GM21381 (cell line): ENCODE measurements at regions not wholly inside any gene's neighbourhood (a gene's known extent, or its start where the extent isn't known, plus 50 kb on each side); places are given as distances from the start of the nearest gene placed in this dataset.
"Not testable (repeated sequence)": the region's sequence is repeated elsewhere in the genome, so short reads cannot be mapped to it uniquely, and the experiment has no call there.

Experiments
- ATAC-seq: cut with Tn5 transposase; IDR thresholded peaks from one replicate; pipeline ENCODE4 v1.9.1; 2021; ENCODE audit warnings: mild to moderate bottlenecking, moderate library complexity; ENCODE audit not compliant: unreplicated experiment

DNA sequence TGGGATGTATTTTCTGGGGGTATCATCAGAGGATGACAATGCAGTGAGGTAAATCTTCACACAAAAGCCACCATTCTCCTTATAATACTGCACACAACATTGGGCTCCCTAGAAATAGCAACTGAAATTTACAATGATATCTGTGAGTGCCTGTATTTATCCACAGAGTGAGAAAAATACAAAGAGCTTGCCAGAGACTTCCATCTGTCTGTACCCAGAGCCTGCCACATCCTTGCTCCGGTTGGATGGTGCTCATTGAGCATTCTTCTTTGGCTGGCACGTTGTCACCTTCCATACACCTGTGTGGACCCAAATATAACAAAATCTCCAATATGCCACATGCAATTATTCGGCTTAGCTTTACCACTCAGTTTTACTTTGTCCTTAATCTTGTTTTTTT is 189.5 kb upstream of the UFM1 start:
- ATAC-seq = no peak

DNA sequence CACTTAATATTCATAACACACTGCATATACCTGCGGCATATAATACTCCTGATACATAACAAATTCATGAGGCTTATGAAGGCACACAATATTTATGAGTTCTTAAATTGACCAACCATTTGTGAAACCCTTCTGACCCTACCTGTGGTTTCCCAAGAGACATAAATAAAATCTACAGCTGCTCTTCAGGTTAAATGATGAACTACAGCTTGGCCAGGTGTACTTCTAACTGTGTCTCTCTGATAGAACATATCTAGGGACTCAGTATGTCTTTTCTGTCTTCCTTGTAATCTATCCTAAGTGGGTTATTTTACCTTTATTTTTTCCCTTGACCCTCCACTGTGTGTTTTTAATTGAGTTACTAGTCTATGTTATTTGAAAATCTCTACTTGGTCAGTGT is 189.9 kb upstream of the UFM1 start:
- ATAC-seq = no peak

- ATAC-seq = no peak
These were observed 202.6 kb upstream of the UFM1 start for GRCh38 chr13:38147050-38147449.

DNA sequence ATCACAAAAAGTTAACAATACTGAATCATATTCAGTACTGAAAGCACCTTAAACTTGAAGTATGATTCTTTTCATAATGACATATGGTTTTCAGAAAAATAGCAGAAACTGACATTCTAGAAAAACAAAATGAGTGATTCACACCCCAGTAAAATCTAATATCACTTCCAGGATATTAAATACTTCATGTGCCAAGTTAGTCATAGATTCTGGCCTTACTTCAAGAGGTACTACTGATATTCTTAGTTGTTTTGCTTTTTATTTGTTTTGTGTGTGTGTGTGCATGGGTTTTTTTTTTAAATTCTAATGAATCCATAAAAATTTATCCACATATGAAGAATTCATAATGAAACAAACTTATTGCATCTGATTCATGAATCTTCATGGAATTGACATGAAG is 207.9 kb upstream of the UFM1 start:
- no peak for ATAC-seq

GRCh38 chr13:38135592-38135991 is 214.1 kb upstream of the UFM1 start:
- no peak for ATAC-seq

GRCh38 chr13:38121267-38121666 is 228.4 kb upstream of the UFM1 start:
- ATAC-seq = no peak

DNA sequence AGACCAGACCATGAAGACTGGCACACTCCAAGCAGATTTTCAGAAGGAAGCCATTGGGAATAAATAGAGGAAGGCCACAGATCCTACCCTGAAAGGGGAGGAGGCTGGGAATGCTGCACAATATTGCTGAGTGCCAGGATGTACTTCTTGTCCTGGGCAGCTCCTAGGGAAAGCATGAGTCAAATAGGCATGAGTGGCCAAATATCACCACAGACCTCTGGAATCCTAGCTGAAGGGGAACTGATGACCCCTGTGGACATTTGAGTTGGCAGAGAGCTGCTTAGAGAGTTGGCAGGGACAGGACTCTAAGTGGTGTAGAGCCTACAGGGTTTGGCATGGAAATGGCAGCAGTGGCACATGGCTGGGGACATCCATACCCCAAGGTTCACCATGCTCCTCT is 234.3 kb upstream of the TRPC4 start:
- ATAC-seq = no peak

DNA sequence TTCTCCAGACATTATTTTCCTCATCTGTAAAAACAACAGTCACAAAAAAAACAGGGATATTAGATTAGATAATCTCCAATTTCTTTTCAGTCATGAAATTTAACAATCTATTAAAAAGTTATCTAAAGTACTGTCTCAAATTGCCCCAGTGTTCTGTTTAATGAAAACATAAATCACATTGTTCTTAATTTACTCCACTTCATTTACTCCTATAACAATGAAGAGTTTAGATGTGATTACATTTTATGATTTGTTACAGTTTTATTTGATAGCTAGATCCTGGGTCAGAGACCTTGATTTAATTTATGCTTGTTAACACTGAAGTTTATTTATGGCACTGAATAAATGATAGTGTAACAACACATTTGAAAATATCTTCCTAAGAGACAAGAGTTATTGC is 230.2 kb upstream of the TRPC4 start:
- no peak for ATAC-seq

DNA sequence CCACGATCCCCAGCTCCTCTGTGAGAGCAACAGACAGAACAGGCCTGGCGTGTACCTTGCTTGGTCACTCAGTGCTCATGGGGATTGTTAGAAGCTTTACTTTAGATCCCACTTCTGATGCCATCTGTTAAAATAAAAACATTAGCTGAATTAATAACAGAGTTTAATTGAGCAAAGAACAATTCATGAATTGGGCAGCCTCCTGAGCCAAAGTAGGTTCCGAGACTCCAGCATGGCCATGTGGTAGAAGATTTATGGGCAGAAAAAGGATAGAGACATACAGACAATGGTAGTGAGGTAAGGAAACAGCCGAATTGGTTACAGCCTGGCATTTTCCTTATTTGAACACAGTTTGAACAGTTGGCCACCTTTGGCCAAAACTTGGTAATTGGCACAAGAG is 223.9 kb upstream of the TRPC4 start:
- ATAC-seq = no peak

DNA sequence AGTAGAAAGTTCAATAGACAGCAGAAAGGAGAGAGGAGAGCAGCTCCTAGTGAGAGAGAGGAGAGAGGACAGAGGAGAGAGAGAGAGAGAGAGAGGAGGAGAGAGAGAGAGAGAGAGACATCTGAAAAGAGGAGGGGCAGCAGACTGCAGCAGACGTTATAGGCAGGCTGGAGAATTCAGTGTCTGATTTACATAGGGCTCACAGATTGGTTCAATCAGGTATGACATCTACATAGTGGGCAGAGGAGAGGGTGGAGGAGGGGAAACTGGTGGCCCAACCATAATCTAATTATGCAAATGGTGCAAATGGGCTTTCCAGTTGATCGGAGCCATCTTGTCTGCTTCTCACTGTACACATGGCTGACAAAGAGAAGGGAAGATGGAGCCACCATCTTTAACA is 221.3 kb upstream of the TRPC4 start:
- no peak for ATAC-seq

- no peak for ATAC-seq
These were observed 217.1 kb upstream of the TRPC4 start for GRCh38 chr13:38086721-38087120.

- ATAC-seq = no peak
These were observed 216.4 kb upstream of the TRPC4 start for GRCh38 chr13:38086013-38086412.

GRCh38 chr13:38073931-38074330 is 204.4 kb upstream of the TRPC4 start:
- ATAC-seq = no peak

DNA sequence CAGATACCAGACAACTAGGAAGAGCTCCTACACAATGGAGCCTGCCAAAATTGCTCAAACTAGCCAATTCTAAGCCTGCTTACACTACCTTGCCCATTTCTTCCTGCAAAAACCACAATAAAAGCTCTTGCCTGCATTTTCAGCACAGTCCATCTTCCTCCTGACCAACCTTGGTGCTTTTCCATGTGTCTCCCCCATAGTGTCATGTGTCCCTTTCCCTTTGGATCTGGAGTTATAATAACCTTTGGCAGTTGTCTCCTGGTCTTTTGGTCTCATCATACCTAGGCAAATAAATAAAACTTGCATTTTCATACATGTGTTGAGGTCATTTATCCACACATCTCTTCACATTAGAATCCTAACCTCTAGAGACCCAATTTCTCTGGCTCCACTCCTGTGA is 203.1 kb upstream of the TRPC4 start:
- no peak for ATAC-seq

DNA sequence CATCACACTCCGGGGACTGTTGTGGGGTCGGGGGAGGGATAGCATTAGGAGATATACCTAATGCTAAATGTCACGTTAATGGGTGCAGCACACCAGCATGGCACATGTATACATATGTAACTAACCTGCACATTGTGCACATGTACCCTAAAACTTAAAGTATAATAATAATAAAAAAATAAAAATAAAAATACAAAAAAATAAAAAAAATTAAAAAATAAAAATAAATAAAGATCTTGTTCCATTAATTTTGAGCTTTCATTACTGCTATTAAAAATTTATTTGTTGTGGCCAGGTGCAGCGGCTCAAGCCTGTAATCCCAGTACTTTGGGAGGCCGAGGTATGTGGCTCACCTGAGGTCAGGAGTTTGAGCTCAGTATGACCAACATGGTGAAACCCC is 201.8 kb upstream of the TRPC4 start:
- not testable (repeated sequence) for ATAC-seq

DNA sequence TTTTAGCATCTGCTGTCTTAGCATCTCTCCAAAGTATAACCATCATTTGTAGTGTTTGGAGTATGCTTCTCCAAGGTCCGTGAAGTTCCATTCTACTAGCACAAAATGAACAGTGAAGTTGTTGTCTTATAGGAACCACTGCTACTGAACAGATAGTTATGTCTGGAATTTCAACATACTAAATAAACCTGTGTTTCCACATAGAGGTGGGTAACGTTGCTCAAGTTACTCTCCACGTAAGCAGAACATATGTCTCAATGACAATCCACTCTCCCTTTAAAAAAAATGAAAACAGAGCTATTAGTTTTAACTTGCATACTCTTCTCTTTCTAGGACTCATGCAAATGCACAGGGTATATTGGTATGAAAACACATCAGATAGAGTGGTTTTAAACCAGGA is 184.3 kb upstream of the TRPC4 start:
- ATAC-seq = no peak

DNA sequence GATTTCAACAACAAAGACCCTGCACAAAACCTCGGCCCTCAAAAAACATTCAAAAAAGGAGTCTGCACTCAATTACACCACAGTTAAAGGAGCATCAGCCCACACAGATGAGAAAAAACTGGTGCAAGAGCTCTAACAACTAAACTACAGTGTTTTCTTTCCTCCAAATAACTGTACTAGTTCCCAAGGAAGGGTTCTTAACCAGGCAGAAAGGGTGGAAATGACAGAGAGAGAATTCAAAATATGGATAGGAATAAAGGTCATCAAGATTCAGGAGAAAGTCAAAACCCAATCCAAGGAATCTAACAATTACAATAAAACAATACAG is 176.4 kb upstream of the TRPC4 start:
- ATAC-seq = no peak

- no peak for ATAC-seq
These were observed 175.9 kb upstream of the TRPC4 start for GRCh38 chr13:38045278-38046048.

DNA sequence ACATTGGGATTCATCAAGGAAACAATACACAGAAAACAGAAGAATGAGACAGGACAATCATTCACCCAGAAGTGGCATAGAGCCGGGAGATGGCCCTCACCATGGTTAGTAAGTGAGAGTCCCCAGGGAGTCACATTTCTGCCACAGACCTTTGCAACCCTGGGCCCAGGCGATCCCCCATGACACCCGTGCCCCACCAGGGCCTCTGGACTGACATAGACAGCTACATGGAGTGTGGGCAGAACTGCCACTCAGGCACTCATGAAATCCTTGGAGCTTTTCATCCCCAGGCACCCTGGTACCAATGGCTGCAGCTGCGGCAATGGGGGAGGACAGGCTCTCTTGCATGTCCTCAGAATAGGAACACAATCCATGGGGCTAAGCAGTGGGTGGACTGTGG is 174.5 kb upstream of the TRPC4 start:
- no peak for ATAC-seq

- no peak for ATAC-seq
These were observed 173.2 kb upstream of the TRPC4 start for GRCh38 chr13:38042771-38043170.

GRCh38 chr13:38024431-38024830 is 154.9 kb upstream of the TRPC4 start:
- no peak for ATAC-seq

DNA sequence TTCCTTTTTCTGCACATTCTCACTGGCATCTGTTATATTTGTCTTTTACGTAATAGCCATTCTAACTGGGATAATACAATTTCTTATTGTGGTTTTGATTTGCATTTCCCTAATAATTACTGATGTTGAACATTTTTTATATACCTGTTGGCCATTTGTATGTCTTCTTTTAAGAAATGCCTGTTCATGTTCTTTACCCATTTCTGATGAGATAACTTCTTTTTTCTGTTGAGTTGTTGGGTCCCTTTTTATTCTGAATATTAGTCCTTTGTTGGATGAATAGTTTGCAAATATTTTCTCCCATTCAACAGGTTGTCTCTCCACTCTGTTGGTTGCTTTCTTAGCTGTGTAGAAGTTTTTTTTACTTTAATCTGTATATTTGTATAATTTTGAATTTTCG is 147.7 kb upstream of the TRPC4 start:
- ATAC-seq = no peak

GRCh38 chr13:38013676-38014075 is 144.1 kb upstream of the TRPC4 start:
- ATAC-seq = no peak
